ENCODE measurements at regions not wholly inside any gene's neighbourhood (a gene's known extent, or its start where the extent isn't known, plus 50 kb on each side); places are given as distances from the start of the nearest gene placed in this dataset.

DNA sequence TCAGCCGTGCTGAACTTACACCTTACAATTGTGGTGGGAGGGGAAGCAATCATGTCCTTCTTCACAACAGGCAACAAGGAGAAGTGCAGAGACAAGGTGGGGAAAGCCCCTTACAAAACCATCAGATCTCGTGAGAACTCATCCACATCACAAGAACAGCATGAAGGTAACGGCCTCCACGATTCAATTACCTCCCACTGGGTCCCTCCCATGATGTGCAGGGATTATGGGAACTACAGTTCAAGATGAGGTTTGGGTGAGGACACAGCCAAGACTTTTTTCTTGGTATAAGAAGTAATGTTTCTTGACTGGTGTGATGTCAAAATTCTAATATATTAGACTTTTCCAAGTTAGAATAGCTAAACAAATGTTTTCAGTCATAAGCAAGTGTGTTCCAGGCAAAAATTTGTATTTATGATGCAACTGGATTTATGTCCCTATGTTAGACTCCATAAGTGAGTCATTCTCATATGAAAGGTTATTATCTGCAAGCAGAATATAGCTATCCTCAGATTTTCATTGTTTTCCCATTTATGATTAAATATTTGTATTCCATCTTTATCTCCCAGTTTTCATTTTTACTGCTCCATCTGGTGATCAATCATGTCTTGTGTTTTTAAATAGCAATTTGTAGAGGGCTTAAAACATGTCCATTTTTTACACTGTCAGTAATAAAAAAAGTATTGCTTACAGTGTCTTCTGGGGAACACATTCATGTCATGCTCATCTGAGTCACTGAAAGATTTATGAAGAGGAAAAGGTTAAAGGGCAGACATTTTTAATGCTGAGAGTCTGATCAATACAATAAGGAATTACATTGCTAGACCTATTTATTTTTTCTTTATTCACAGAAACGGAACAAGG lies 995.2 kb upstream of the CDH2 start:
- TF ChIP-seq, protein P1, sequence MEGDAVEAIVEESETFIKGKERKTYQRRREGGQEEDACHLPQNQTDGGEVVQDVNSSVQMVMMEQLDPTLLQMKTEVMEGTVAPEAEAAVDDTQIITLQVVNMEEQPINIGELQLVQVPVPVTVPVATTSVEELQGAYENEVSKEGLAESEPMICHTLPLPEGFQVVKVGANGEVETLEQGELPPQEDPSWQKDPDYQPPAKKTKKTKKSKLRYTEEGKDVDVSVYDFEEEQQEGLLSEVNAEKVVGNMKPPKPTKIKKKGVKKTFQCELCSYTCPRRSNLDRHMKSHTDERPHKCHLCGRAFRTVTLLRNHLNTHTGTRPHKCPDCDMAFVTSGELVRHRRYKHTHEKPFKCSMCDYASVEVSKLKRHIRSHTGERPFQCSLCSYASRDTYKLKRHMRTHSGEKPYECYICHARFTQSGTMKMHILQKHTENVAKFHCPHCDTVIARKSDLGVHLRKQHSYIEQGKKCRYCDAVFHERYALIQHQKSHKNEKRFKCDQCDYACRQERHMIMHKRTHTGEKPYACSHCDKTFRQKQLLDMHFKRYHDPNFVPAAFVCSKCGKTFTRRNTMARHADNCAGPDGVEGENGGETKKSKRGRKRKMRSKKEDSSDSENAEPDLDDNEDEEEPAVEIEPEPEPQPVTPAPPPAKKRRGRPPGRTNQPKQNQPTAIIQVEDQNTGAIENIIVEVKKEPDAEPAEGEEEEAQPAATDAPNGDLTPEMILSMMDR (IDR thresholded peaks at IDR 0.05; ENCODE audit: insufficient read depth, missing control alignments): no peak
- FAIRE-seq (peak; percentile 38), DNase-seq (ENCODE audit: insufficient read length, low spot score) (no peak)

DNA sequence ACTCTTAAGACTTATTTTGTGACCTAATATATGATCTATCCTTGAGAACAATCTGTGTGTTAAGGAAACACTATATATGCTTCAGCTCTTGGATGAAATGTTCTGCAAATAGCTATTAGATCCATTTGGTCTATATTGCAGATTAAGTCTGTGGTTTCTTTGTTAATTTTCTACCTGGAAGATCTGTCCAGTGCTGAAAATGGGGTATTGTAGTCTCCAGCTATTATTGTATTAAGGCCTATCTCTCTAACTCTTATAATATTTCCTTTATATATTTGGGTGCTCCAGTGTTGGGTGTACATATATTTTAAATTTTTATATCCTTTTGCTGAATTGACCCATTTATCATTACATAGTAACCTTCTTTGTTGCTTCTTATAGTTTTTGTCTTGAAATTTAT lies 992.7 kb upstream of the CDH2 start:
- TF ChIP-seq, protein P1 (IDR thresholded peaks at IDR 0.05; ENCODE audit: insufficient read depth, missing control alignments): no peak
- DNase-seq (ENCODE audit: insufficient read length, low spot score): no peak
- FAIRE-seq: peak; percentile 76

DNA sequence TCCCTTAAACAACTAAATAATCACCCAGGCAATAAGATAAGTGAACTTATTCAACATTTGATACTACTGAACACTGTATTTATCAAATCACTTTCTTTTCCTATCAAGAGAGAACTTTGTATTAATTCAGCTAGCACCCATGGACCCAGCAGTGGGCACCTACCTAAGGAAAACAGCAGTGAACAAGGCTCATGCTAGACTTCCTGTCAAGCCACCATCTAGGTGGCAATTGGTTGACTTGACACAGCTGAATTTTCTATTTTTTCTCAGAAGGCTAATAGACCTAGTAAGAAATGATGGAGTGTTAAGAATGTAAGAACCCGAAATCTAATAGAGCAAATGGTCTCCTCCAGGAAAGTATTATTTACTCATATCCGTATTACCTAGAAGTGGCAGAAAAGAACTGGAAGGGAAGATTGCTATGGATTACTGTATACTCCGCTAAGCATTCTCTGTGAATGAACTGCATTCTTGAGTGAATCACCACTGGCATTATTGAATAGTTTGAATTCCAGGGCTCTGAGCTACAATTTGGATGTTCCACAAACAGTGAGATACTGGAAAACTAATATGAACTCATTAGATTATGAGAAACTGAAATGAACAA lies 988.2 kb upstream of the CDH2 start:
- no peak for FAIRE-seq
- DNase-seq (ENCODE audit: insufficient read length, low spot score): no peak
- TF ChIP-seq, protein P1 (IDR thresholded peaks at IDR 0.05; ENCODE audit: insufficient read depth, missing control alignments): no peak

DNA sequence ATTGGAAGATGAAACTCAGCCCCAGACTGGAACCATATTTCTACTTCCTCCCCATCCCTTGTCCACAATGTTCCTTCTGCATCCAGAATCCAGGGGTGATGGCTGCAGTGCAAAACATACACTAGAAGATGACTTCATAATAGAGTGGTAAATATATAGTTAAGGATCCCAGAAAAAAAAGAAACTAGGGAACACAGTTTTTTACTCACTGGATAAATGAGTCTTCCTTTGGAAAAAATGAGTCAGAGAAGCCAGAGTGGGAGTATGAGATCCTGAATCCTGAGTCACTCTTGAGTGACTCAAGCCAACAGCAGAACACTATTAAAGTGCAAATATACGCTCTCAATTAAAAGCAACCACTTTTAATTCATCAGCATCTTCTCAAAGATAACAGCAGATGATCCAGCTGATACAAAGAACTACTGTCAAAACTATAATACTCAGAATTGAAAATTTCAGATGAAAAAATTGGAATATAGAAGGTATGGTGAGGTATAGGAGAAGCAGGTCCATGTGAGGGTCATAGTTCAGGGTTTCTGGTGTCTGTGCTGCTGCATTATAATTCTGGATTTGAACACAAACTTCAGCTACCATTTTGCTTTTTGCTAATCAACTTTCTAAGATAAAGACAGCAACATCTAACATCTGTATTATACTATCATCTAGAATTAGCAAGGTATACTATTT lies 987.2 kb upstream of the CDH2 start:
- TF ChIP-seq, protein P1 (IDR thresholded peaks at IDR 0.05; ENCODE audit: insufficient read depth, missing control alignments): no peak
- DNase-seq (ENCODE audit: insufficient read length, low spot score) (no peak), FAIRE-seq (no peak)

DNA sequence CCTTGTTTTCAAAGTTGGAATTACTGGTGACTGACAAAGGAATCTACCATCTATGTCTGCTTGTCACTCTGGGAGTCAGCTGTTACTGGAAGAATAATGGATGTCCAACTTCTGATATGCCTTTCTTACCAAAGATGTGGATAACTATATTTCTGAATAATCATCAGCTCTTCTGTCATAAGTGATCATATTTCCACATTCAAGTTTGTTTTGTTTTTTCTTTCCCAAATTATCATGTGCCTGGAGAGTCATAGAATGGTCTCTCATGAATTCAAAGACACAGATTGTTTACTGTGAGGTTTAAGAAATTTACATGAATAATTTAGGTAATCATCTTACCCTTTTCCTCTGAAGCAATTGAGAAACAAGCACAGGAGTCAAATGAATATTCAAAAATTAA lies 986.7 kb upstream of the CDH2 start:
- TF ChIP-seq, protein P1 (IDR thresholded peaks at IDR 0.05; ENCODE audit: insufficient read depth, missing control alignments): no peak
- no peak for DNase-seq (ENCODE audit: insufficient read length, low spot score)
- FAIRE-seq: no peak

DNA sequence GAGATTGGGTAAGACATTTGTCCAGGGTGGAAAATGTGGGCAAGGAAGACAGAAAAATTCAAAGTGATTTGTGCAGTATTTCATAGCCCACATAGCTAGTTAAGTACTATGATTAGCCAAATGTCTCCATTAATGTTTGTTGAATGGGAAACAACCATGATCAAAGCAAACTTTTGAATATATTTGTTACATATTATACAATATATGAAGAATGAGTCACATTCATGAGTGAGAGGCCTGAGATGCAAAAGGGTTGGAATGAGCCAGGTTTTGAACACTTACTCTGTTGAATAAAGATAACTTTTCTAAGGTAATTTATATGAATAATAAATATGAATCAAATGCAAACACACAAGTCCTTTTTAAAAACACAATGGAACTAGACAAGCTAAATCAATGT lies 984.5 kb upstream of the CDH2 start:
- DNase-seq (ENCODE audit: insufficient read length, low spot score) (no peak), FAIRE-seq (no peak)
- TF ChIP-seq, protein P1 (IDR thresholded peaks at IDR 0.05; ENCODE audit: insufficient read depth, missing control alignments): no peak

Data from D721Med (cell line).